ENCODE measurements at regions not wholly inside any gene's neighbourhood (a gene's known extent, or its start where the extent isn't known, plus 50 kb on each side); places are given as distances from the start of the nearest gene placed in this dataset.

DNA sequence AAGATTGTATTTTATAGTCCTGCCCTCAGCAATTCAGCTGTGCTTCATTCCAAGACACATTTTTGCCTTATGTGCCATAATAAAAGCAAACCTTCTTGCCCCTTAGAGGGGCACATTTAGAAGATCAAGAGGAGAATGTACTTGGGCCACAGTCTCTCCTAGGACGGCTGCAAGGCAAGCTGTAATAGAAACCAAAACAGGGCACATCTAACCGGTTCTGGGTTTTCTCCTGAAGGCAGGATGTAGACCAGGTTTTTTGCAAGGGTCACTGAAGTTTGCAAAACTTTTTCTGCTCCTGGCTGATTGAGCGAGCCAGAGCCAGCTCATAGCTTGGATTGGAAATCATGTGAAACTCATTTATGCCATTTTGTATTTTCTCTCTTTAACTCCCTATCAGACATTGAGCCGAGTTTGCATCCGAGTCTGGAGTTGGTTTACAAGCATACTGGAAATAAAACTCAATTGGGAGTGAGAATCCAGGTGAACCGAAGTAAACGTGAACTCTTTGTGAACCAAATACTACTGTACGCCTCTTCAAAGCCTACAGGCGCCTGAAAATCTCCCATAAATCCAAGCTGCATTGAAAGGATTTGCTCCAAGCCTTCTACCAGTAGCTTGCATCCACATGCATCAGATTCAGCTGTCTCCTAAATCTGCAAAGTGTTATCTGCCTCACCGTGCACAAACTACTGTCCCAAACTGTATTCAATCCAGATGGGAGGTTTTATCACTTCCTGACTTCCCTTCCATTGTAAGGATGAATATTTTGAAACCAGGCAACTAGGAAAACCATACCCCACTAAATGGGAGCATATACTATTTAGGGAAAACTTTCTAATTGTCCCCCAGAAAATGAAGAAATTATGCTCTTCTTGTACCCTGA is 60.9 kb upstream of the TSC22D2 start:
- Histone ChIP-seq H4K20me1 (ENCODE audit: insufficient read depth, low read length) (no peaks in the 10 kb centered on the region), H2BK120ac (ENCODE audit: low read depth, low read length) (peak overlapping the region; percentile 72), H4K5ac (ENCODE audit: low read depth, low read length) (no peak overlapping the region), H3K18ac (ENCODE audit: low read depth, low read length) (peak overlapping the region; percentile 74; the same call in 1 of the 2 replicates), H3K4me3 (ENCODE audit: insufficient read depth, low read depth, low read length) (no peak overlapping the region), H2AFZ (replicated peaks; ENCODE audit: low read length, poor library complexity) (peak overlapping the region; percentile 29), H3K9me3 (ENCODE audit: control insufficient read depth, insufficient read depth, low read length) (no peaks in the 10 kb centered on the region), H3K27ac (ENCODE audit: insufficient read depth, low read length) (peak overlapping the region; percentile 5; the same call in 1 of the 2 replicates), H2BK20ac (ENCODE audit: low read depth, low read length) (peak overlapping the region; percentile 65), H2BK15ac (ENCODE audit: low read depth, low read length) (peak overlapping the region; percentile 43; the same call in 1 of the 3 replicates), H3K27me3 (ENCODE audit: control insufficient read depth, insufficient read depth, low read length) (no peaks in the 10 kb centered on the region), H3K36me3 (ENCODE audit: control insufficient read depth, insufficient read depth, low read length) (no peaks in the 10 kb centered on the region), H4K91ac (ENCODE audit: insufficient read depth, low read depth, low read length) (peak overlapping the region; percentile 11), H3K79me1 (ENCODE audit: low read depth in 1 of 2, low read length in 2 of 2) (no peaks in the 10 kb centered on the region), H2BK5ac (ENCODE audit: low read depth, low read length, poor library complexity, severe bottlenecking) (no peak overlapping the region), H3K4me1 (ENCODE audit: control insufficient read depth, insufficient read depth, low read length) (peaks cover 17% of the 10 kb centered on the region), H3K56ac (ENCODE audit: extremely low read depth, insufficient read depth, low read length) (no peak overlapping the region), H3K9me1 (ENCODE audit: insufficient read depth, low read length) (no peaks in the 10 kb centered on the region; the same call in 1 of the 2 replicates), H3K4ac (ENCODE audit: low read depth, low read length) (peak overlapping the region; percentile 36), H2AK5ac (ENCODE audit: low read depth, low read length) (no peak overlapping the region; the same call in 1 of the 2 replicates), H3K14ac (replicated peaks; ENCODE audit: low read depth, low read length) (peak overlapping the region; percentile 81), H2AK9ac (replicated peaks; ENCODE audit: low read depth, low read length, poor library complexity) (no peak overlapping the region), H4K8ac (ENCODE audit: low read depth in 2 of 2, low read length in 2 of 2) (peak overlapping the region in 1 of 2 experiments; percentile 22; a peak in 1 of 4 replicates), H3K9ac (ENCODE audit: low read depth, low read length) (0 out of 2 replicates have a peak overlapping the region, but pooled peaks have one; percentile 19), H3K4me2 (ENCODE audit: low read depth, low read length) (peak overlapping the region; percentile 65; the same call in 1 of the 2 replicates), H3K23ac (ENCODE audit: low read depth, low read length) (peak overlapping the region; percentile 84; the same call in 1 of the 2 replicates)
- intact Hi-C loops (cut with micrococcal nuclease) (no loop called here), dilution Hi-C loops (cut with HindIII; ENCODE audit: low sequenced_read_pairs, unreplicated experiment) (no loop called here), in situ Hi-C loops (cut with MboI; ENCODE audit: low sequenced_read_pairs) (no loop called here)
- DNase-seq (peak; percentile 27), ATAC-seq (ENCODE audit: low read depth) (peak; percentile 57)
- TF ChIP-seq MAZ (IDR thresholded peaks at IDR 0.05; ENCODE audit: borderline replicate concordance, low read depth, low read length), result no peak
- TF ChIP-seq, protein P1, sequence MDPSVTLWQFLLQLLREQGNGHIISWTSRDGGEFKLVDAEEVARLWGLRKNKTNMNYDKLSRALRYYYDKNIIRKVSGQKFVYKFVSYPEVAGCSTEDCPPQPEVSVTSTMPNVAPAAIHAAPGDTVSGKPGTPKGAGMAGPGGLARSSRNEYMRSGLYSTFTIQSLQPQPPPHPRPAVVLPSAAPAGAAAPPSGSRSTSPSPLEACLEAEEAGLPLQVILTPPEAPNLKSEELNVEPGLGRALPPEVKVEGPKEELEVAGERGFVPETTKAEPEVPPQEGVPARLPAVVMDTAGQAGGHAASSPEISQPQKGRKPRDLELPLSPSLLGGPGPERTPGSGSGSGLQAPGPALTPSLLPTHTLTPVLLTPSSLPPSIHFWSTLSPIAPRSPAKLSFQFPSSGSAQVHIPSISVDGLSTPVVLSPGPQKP (IDR thresholded peaks at IDR 0.05; ENCODE audit: borderline replicate concordance, low read depth, low read length), result no peak
- TF ChIP-seq RFX5 (IDR thresholded peaks at IDR 0.05; ENCODE audit: low read depth, low read length), result no peak
- no peak for TF ChIP-seq POLR2A (IDR thresholded peaks at IDR 0.05; ENCODE audit: low read depth, low read length)
- no peak for TF ChIP-seq RCOR1 (IDR thresholded peaks at IDR 0.05; ENCODE audit: insufficient replicate concordance, low read length)
- no peak for TF ChIP-seq CEBPB (IDR thresholded peaks at IDR 0.05; ENCODE audit: low read depth, low read length)
- no peak for TF ChIP-seq NFE2L2 (IDR thresholded peaks at IDR 0.05; ENCODE audit: low read depth, low read length)
- TF ChIP-seq MXI1 (IDR thresholded peaks at IDR 0.05; ENCODE audit: borderline replicate concordance, low read depth, low read length), result no peak
- ChIA-PET POLR2A (ENCODE audit: unreplicated experiment) (interaction anchor here (0.9 to 1.3 kb wide), 2 partner anchors 61 to 148 kb away, joined by 3 to 4 read pairs; no protein-coding TSS in a partner anchor), CTCF (interaction anchor here (1.4 kb wide), 1 partner anchor 115 kb away, joined by 3 read pairs; no protein-coding TSS in a partner anchor)
- 86% methylated on average over 4 of the region's 10 CpGs; no CpG with 5 or more reads in 1 of the 2 experiments for WGBS, 2 experiments (ENCODE audit: extremely low coverage in 2 of 2, insufficient read length in 1 of 2)
- BruUV-seq (replicated peaks), result no TSS peak

Measured in IMR-90 (cell line).